ENCODE measurements at regions not wholly inside any gene's neighbourhood (a gene's known extent, or its start where the extent isn't known, plus 50 kb on each side); places are given as distances from the start of the nearest gene placed in this dataset.
"Not testable (repeated sequence)": the region's sequence is repeated elsewhere in the genome, so short reads cannot be mapped to it uniquely, and the experiment has no call there.

DNA sequence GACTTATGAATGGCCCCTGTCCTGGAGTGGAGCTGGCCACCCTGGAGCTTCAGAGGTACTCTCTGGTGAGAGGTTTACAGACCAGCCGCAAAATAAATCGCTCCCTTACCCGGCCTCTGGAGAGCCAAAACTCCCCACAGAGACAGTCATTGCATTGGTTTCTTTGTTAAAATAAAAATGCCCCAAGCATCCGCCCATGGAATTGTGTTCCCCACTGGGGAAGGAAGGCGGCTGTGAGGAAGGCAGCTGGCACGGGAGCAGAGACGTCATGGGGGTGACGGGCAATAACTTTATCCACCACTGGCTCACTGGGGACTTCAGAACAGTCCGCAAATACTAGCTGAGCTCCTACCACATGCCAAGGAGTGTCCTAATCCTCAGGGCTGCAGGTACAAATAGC is 266.2 kb upstream of the FOXF1 start:
- DNase-seq (ENCODE audit: low read depth in 4 of 4, low spot score in 2 of 4), result no peak

DNA sequence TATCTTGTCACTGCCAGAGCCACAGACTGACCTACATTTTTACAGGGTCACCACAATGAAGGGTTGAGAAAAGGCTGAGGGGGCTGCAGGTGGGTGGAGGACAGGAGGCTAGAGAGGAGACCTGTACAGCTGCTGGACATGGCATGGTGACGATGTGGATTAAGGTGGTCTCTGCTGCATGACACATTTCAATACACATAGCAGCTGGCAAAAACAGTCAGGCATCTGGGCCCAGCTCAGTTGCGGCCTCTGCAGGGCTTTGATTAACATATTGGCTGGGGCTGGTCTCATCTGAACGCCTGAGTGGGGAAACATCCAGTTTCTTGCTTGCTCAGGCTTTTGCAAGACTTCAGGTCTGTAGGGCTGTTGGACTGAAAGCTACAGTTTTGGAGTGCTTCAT is 265.4 kb upstream of the FOXF1 start:
- no peak for DNase-seq (ENCODE audit: low read depth in 4 of 4, low spot score in 2 of 4)

DNA sequence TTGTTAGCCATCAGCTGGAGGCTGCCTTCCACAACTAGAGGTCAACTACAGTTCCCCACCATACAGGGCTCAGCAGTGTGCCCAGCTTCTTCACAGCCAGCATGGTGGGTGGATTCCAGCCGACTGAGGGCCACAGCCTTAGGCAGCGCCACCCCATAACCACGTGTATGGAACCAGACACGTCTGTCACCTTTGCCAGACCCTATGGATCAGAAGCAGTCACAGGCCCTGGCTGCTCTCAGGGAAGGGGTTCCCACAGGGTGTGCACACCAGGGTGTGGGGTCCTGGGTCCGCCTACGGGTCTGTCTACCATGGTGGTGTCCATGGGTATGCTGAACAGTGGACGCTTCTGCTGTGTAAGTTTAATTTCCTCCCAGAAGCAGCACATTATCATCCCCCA is 265.0 kb upstream of the FOXF1 start:
- DNase-seq (ENCODE audit: low read depth in 4 of 4, low spot score in 2 of 4), result no peak

DNA sequence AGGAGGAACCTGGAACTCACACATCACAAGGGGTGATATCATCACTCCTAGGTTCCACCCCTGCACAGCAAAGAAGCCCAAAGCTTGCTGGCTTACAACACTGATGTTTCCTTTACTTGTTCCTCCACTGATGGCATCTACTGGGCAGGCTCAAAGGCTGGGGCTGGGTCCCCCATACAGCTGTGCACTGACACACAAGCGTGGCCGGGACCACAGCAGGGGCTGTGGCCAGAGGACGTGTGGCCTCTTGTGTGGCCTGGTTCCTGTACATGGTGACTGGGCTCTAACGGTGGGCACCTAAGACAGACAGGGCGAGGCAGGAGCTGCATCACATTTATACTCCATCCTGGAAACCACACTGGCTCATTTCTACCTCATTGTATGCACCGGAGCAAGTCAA is 264.4 kb upstream of the FOXF1 start:
- no peak for DNase-seq (ENCODE audit: low read depth in 4 of 4, low spot score in 2 of 4)

DNA sequence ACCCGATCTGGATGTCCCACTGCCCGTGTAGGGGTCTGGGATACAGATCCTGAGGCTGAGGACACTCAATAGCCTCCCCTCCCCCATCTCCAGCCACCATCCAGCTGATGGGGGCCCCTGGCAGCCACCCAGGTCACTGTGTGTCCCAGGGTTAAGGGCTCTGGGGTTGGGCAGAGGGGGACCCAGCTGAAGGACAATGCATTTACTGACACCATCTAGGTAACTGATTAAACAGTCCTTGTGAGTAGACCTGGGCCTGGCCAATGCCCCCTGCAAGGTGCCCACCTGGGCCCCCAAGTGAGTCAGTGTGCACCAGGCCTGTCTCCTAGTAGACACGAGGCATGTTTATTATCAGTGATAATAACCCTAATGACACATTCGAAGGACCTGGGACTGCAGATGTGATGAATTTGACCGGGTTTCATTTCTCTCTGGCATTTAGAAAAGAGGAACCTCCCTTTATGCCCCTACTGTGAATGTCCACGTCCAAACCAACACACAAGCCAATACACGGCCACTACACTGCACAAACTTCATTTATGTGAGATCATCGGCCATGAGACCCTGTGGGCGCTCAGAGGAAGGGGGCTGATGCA is 261.9 kb upstream of the FOXF1 start:
- DNase-seq (ENCODE audit: low read depth in 4 of 4, low spot score in 2 of 4), result no peak

DNA sequence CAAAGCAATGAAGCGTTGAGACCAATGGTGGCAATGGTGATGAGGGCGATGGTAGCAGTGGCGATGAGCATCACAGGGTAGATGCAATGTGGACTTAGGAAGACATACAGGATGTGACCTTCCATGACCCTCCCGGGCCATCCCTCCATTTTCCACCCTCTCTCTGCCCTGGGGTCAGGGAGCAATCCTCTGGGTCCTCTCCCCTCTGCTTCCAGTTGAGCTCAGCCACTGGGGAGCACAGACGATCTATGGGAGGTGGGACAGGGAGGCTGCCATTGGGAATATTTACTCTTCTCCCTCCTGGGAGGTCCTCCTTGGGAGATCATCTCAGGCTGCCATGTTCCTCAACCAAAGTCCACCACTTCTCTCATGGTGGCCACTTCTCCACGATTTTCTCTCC is 260.7 kb upstream of the FOXF1 start:
- DNase-seq (ENCODE audit: low read depth in 4 of 4, low spot score in 2 of 4), result no peak

DNA sequence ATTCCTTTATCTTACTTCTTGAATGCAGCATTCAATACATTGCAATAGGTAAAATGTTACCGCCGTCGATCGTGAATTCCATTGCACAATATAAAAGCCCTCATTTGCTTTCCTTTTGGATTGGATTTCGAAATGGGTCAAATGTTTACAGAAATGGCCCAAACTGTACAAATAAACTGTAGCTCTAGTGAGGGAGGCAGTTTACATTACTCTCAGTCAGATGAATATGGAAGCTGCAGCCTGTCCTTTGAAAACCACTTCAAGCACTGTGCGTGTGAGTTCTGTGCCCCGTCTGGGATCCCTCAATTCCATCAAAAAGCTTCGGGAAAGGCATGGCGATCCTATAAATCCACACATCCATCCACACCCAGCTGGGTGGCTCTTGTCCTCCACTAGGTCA is 258.6 kb upstream of the FOXF1 start:
- DNase-seq (ENCODE audit: low read depth in 4 of 4, low spot score in 2 of 4), result no peak

DNA sequence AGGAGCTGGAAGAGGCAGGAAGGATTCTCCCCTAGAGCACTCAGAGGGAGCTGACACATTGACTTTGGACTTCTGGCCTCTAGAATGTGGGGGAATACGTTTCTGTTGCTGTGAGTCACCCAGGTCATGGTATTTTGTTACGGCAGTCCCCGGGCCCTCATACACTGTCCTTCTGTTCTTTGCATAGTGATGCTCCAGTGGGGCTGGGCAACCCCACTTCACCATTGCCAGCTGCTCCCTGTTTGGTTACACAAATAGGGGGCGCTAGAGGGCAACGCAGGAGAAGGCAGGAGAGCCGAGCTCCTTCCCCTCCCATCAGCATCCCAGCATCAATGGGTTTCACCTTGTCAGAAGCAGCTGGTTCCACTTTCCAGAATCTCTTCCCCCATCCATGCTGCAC is 257.7 kb upstream of the FOXF1 start:
- no peak for DNase-seq (ENCODE audit: low read depth in 4 of 4, low spot score in 2 of 4)

DNA sequence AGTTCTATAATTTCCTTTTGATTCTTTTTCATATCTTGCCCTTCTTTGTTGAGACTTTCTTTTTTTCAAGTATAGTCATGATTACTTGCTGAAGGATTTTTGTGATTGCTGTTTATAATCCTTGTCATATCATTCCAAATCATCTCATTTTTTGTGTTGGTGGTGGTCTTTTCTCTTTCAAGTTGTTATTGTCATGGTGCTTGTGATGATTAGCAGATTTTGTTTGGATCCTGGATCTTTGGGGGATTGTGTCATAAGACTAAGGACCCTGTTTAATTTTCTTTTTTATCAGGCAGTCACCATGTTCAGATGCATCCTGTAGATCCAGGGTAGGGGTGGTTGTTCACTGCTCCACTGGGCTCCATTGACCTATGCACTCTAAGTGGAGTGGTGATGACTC is 254.4 kb upstream of the FOXF1 start:
- DNase-seq (ENCODE audit: low read depth in 4 of 4, low spot score in 2 of 4), result no peak

DNA sequence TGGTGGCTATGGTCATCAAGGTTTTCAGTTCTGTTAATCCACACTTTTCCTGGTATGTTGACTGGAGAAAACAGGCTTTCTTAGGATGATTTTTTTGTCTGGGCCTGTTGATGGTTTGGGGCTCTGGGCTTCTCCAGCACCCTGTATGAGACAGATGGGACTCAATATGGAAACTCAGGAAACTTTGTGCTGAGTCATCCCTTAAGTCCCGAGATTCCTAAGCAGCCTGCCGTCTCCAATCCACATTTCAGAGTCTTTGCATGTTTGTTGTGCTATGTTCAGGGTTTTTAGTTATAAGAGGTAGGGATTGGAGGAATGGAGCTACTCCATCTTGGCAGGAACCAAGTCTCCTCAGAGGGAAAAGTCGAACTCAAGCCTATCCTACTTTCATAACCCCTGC is 253.3 kb upstream of the FOXF1 start:
- DNase-seq (ENCODE audit: low read depth in 4 of 4, low spot score in 2 of 4), result no peak

DNA sequence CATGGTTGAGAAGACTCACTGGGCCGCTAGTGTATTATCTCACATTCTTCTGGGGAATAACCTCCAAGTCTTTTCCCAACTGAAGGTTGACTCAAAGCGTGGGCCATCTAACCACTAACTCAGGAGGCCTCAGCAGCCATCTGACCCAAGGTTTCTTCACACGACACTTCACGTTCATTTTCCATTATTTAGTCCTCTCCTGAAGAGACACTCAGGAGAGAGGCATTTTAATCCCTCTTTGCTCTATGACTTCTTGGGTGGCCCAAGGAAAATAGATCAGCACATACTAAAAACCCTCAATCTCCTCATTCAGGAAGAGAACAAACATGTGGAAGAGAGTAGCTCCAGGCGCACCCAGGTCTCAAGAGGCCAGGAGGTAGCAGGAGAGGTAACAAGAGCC is 252.8 kb upstream of the FOXF1 start:
- no peak for DNase-seq (ENCODE audit: low read depth in 4 of 4, low spot score in 2 of 4)

DNA sequence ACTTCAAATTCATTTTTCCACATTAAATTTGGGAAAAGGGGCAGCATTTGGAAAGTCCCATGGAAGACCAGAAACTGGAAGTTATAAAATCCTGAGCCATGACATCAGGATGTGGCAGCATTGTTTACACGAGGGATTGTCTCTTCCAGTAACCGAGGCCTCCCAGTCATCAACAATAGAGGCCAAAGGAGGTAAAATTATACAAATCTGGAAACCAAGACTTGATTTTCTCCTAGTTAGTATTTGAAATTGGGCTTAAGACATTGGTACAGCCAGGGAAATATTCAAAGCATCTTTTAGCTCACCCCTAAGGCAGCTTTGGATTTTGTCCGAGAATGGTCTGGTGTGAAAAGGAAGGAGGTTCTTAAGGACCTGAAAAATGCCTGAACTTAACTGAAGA is 251.6 kb upstream of the FOXF1 start:
- no peak for DNase-seq (ENCODE audit: low read depth in 4 of 4, low spot score in 2 of 4)

DNA sequence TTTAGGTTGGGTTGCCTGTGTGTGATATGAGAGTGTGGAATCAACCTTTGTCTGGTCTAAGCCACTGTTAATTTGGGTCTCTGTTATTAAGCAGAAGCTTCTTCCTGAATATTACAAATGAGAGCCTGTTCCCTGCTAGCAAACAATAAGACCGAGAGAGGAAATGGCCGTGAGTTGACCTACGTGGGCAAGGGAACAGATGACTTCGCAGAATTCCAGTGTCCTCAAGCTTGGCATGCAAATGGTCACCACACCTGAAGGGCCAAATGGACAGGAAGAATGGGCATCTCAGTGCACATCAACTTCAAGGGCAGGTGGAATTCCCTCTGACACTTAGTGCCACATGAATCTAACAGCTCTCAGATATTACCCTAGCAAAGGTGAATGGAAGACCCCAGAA is 250.8 kb upstream of the FOXF1 start:
- no peak for DNase-seq (ENCODE audit: low read depth in 4 of 4, low spot score in 2 of 4)

DNA sequence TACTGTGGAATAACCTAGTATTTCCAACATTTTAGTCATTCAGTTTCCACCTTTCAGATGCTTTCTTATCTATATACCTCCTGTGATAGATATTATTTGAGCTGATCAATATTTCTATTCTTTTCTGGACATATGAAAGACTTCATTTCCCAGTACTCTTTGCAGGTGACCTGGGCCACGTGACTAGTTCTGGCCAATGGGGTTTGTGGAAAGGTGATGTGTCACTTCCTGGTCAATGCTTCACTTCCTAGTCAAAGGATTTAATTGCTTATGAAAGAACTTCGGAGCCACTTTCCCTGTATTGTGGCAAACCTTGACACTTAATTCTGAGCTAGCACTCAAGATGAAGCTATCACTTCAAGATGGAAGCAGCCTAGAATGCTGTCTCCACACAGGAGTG is 248.9 kb upstream of the FOXF1 start:
- no peak for DNase-seq (ENCODE audit: low read depth in 4 of 4, low spot score in 2 of 4)

DNA sequence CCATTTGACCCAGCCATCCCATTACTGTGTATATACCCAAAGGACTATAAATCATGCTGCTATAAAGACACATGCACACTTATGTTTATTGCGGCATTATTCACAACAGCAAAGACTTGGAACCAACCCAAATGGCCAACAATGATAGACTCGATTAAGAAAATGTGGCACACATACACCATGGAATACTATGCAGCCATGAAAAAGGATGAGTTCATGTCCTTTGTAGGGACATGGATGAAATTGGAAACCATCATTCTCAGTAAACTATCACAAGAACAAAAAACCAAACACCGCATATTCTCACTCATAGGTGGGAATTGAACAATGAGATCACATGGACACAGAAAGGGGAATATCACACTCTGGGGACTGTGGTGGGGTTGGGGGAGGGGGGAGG is 242.7 kb upstream of the FOXF1 start:
- DNase-seq (ENCODE audit: low read depth in 4 of 4, low spot score in 2 of 4), result not testable (repeated sequence)

DNA sequence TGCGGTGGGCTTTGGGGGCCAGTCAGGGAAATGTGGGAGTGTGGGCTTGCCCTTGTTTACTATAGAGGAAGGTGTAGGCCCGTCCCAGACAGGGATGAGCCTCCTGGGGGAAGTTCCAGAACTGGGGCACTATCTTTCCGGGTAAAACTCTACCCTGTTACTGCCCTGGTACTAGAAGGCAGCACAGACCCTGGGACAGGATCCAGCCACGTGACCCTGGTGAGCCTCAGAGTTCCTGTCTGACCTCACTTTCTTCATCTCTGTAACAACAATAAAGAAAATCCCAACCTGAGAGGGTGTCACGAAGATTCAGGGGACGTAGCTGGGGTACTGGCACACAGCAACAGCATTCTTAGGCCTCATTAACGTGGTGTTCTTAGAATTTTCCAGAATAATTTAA is 239.6 kb upstream of the FOXF1 start:
- DNase-seq (ENCODE audit: low read depth in 4 of 4, low spot score in 2 of 4), result no peak

DNA sequence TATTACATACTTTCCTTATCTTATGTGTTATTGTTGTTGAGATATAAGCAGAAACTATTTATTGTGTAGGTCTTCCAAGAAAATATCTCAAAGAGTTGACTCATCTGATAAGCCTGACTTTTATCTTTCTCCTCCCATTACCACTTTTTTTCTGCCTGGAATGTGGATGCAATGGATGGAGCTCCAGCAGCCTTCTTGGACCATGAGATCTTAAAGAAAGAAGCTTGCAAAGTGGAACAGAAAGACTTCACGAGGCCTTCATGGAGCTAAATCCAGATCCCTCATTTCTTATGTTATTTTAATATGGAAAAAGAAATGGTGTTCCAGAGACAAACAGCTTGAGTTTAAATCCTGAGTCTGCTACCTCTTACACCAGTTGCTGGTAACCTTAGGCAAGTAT is 237.6 kb upstream of the FOXF1 start:
- DNase-seq (ENCODE audit: low read depth in 4 of 4, low spot score in 2 of 4), result no peak

DNA sequence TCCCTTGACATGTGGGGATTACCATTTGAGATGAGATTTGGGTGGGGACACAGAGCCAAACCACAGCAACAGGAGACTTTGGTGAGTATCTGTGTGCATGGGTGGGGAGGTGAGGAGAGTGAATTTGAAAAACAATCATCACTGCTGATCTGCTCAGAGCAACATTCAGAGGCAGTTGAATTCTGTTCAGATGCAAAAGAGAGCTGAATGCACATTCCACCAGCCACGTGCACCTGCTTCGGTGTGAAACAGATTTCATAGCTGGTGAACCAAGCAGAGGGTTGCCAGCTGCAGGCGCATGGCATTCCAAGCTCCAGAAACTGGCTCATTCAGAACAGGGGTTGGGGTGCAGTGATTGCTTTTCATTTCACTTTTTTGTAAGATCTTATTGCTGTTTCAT is 233.1 kb upstream of the FOXF1 start:
- no peak for DNase-seq (ENCODE audit: low read depth in 4 of 4, low spot score in 2 of 4)

DNA sequence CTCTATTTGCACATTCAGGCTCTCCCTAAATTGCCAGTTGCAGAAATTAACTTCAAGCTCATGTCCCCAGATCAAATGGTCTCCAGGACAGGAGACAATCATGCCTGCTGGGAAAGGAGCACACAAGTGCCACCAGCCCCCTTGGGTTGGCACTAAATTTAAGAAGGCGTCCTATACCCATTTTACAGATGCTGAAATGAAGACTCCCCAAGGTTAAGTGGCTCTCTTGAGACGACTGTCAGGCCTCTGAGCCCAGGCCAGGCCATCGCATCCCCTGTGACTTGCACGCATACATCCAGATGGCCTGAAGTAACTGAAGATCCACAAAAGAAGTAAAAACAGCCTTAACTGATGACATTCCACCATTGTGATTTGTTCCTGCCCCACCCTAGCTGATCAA is 232.5 kb upstream of the FOXF1 start:
- not testable (repeated sequence) for DNase-seq (ENCODE audit: low read depth in 4 of 4, low spot score in 2 of 4)

DNA sequence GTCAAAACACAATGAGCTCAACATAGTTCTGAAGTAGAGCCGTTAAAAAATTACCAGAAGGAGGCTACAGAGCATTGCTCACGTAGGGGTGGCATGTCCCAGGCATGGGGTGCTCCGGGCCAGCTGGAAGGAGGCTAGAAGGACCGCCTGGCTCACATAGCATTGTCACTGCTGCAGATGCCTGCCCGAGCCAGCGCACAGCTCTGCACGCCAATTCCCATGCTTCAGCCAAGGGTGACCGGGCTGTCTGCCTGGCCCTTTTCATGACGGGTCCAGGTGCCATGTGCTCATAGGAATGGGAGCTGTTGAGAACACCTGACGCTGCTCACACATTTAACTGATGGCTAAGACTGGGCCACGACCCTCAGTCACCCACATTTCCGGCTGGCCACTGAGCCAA is 228.9 kb upstream of the FOXF1 start:
- no peak for DNase-seq (ENCODE audit: low read depth in 4 of 4, low spot score in 2 of 4)

DNA sequence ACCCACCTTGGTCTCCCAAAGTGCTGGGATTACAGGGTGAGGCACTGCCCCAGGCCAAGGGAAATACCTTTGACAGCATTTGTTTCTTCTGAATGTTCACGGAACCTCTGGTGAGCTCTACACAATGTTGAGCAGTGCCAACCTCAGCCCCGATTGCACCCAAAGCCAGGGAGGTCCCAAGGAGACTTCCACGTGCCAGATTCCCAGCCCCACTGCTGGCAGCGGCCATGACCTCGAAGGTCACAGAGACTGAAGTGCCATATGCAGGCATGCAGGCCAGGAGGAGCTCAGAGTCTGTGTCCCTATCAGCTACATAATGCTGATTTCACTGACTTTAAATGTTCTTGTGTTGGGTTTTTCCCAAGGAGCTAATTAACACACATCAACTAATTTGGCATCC is 226.4 kb upstream of the FOXF1 start:
- DNase-seq (ENCODE audit: low read depth in 4 of 4, low spot score in 2 of 4), result no peak

DNA sequence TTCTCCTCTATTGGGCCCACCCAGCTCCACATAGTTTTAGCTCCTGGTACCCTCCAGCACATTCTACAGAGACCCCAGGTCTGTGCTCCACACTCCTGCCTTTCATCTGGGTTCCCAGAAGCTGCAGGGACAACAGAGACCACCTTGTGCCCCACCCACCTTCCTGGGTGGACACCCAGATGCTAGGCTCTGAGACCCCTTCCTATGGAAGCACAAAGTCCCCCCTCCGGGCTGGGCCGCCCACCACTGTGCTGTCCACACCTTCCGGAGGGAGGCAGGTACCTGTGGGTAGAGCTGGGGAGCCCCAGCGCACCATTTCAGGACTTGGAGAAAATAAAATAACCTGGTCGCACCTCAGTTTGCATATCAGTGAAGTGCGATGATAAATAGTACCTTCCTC is 224.9 kb upstream of the FOXF1 start:
- DNase-seq (ENCODE audit: low read depth in 4 of 4, low spot score in 2 of 4), result no peak
